ENCODE measurements at regions not wholly inside any gene's neighbourhood (a gene's known extent, or its start where the extent isn't known, plus 50 kb on each side); places are given as distances from the start of the nearest gene placed in this dataset.

GRCh38 chr9:71322311-71322710, 200.9 kb upstream of the TRPM3 start:
- TF ChIP-seq CTCF (IDR thresholded peaks at IDR 0.05; ENCODE audit: poor library complexity) (no peak), EZH2 (IDR thresholded peaks at IDR 0.05; ENCODE audit: borderline replicate concordance) (no peak), EZH2phosphoT487 (IDR thresholded peaks at IDR 0.05; ENCODE audit: low read depth, severe bottlenecking, unreplicated experiment) (no peak)

Data from hepatocyte (in vitro differentiated cells).